GM23248 (cell line): ENCODE measurements at regions not wholly inside any gene's neighbourhood (a gene's known extent, or its start where the extent isn't known, plus 50 kb on each side); places are given as distances from the start of the nearest gene placed in this dataset.

ENCODE experiments used
- DNase-seq: peaks from one replicate; pipeline ENCODE4 v3.0.0-alpha.2; 2015
- H2AFZ ChIP-seq: fragments of 200-600 bp; sonication (generic); 2 replicates; pipeline ENCODE4 v1.6.1; 2016; ENCODE audit warnings: antibody characterized with exemption
- H3F3A ChIP-seq: fragments of 200-600 bp; sonication (generic); 2 replicates; pipeline ENCODE4 v1.6.1; 2016; ENCODE audit warnings: mild to moderate bottlenecking, antibody characterized with exemption, mixed run types; ENCODE audit not compliant: insufficient read depth
- H3K27ac ChIP-seq: fragments of 200-600 bp; sonication (generic); 2 replicates; pipeline ENCODE4 v1.5.1; 2016; ENCODE audit warnings: mild to moderate bottlenecking
- H3K27me3 ChIP-seq: fragments of 200-600 bp; sonication (generic); replicated peaks from 2 replicates; pipeline ENCODE4 v1.6.1; 2016; ENCODE audit warnings: mild to moderate bottlenecking; ENCODE audit not compliant: insufficient read depth
- H3K36me3 ChIP-seq: fragments of 200-600 bp; sonication (generic); 2 replicates; pipeline ENCODE4 v1.6.1; 2016; ENCODE audit warnings: low read depth, mild to moderate bottlenecking
- H3K4me1 ChIP-seq: fragments of 200-600 bp; sonication (generic); 2 replicates; pipeline ENCODE4 v1.6.1; 2016; ENCODE audit warnings: mild to moderate bottlenecking; ENCODE audit not compliant: insufficient read depth
- H3K4me2 ChIP-seq: fragments of 200-600 bp; sonication (generic); one replicate; pipeline ENCODE4 v1.6.1; 2016; ENCODE audit warnings: mild to moderate bottlenecking; ENCODE audit not compliant: unreplicated experiment
- H3K4me3 ChIP-seq: fragments of 200-600 bp; sonication (generic); 2 replicates; pipeline ENCODE4 v1.5.1; 2016; ENCODE audit warnings: mild to moderate bottlenecking
- H3K79me2 ChIP-seq: fragments of 200-600 bp; sonication (generic); 2 replicates; pipeline ENCODE4 v1.6.1; 2016; ENCODE audit warnings: mild to moderate bottlenecking; ENCODE audit not compliant: insufficient read depth
- H3K9ac ChIP-seq: fragments of 200-600 bp; sonication (generic); 2 replicates; pipeline ENCODE4 v1.6.1; 2016; ENCODE audit warnings: mild to moderate bottlenecking
- H3K9me2 ChIP-seq: fragments of 200-600 bp; sonication (generic); 2 replicates; pipeline ENCODE4 v1.6.1; 2016; ENCODE audit warnings: mixed run types, mild to moderate bottlenecking, moderate library complexity; ENCODE audit not compliant: insufficient read depth
- H3K9me3 ChIP-seq: fragments of 200-600 bp; sonication (generic); one replicate; pipeline ENCODE4 v1.6.1; 2017; ENCODE audit warnings: low read depth
- H4K20me1 ChIP-seq: fragments of 200-600 bp; sonication (generic); 2 replicates; pipeline ENCODE4 v1.6.0; 2016; ENCODE audit not compliant: insufficient read depth
- EZH2 ChIP-seq: fragments of 200-600 bp; sonication (generic); IDR thresholded peaks from 2 replicates; pipeline ENCODE4 v1.6.1; 2018; ENCODE audit warnings: antibody characterized with exemption, mild to moderate bottlenecking; ENCODE audit not compliant: insufficient read depth, poor library complexity, severe bottlenecking
- EZH2phosphoT487 ChIP-seq: fragments of 200-600 bp; sonication (generic); IDR thresholded peaks from 2 replicates; pipeline ENCODE4 v1.6.1; 2018; ENCODE audit warnings: antibody characterized with exemption, moderate library complexity, mild to moderate bottlenecking, low read depth; ENCODE audit not compliant: insufficient read depth
- WGBS, 2 experiments: methylation state at CpG; one replicate each; pipeline ENCODE4 v1.1.6; 2015 to 2017; ENCODE audit warnings: low lambda C conversion rate in 2 of 2, low coverage in 1 of 2; ENCODE audit errors: missing lambda C conversion rate in 2 of 2; 5-methylcytosine and 5-hydroxymethylcytosine counted together
- in situ Hi-C: fragments of 300-500 bp; cut with MboI; formaldehyde crosslinking; loops from 2 replicates; pipeline ENCODE4 v1.15.0; 2020

DNA sequence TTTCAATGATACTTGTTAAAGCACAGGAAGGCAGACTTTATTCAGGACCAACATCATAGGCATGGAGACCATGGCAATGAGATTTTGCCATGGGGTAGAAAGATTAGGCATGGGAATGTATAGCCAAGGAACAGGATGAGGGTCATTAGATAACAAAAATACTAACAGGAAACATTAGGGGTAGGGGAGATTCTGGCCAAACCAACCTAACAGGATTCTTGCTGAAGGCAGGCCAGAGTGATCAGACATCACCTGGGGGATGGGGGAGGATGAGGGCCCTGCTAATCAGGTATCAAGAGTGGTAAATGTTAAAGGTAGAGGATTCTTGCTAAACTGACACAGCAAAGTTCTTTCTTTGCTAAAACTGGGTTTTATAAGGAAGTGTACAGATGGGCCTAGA lies 481.8 kb downstream of the ETS1 start:
- Histone ChIP-seq H3F3A (no peaks in the 10 kb centered on the region), H4K20me1 (no peaks in the 10 kb centered on the region), H3K9me3 (no peaks in the 10 kb centered on the region), H3K9ac (no peak overlapping the region), H3K4me1 (no peaks in the 10 kb centered on the region), H3K4me3 (no peak overlapping the region), H3K27me3 (peaks cover 6% of the 10 kb centered on the region; the same call in 1 of the 2 replicates), H3K4me2 (no peak overlapping the region), H3K9me2 (no peaks in the 10 kb centered on the region), H3K36me3 (no peaks in the 10 kb centered on the region), H2AFZ (no peak overlapping the region), H3K79me2 (no peaks in the 10 kb centered on the region), H3K27ac (no peak overlapping the region)
- no peak for TF ChIP-seq EZH2phosphoT487
- in situ Hi-C loops = no loop called here
- no peak for DNase-seq

DNA sequence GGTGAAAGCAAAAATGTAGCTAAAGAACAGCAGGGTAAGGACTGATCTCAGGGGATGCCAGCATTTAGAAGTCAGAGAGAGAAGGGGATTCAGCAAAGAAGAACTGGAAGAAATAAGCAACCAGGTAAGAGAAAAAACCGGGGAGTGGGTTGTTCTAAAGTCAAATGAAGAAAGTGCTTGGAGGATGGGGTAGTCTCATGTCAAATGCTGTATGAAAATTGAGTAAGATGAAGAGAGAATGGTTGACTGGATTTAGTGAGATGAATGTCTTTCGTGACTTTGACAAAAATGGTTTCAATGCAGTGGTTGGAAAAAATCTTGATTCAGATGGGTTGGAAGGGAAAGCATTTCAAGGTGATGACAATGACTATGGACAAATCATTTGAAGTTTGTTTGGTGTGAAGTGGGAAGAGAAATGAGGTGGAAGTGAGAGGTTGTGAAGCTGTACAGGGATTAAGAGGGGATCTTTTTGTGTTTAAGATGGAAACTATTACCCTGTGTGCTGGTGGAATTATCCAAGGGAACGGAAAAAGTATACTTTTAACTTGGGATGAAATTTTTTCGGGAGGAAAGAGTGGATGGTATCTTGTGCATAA lies 484.0 kb downstream of the ETS1 start:
- in situ Hi-C loops = no loop called here
- no peak for TF ChIP-seq EZH2phosphoT487
- no peaks in the 10 kb centered on the region for H3F3A ChIP-seq
- H3K27ac ChIP-seq = no peak overlapping the region
- H3K36me3 ChIP-seq = no peaks in the 10 kb centered on the region
- H2AFZ ChIP-seq = no peak overlapping the region
- no peaks in the 10 kb centered on the region for H3K4me1 ChIP-seq
- no peaks in the 10 kb centered on the region for H4K20me1 ChIP-seq
- no peaks in the 10 kb centered on the region for H3K79me2 ChIP-seq
- no peaks in the 10 kb centered on the region for H3K9me3 ChIP-seq
- no peak overlapping the region for H3K4me2 ChIP-seq
- no peak overlapping the region for H3K9ac ChIP-seq
- no peak for DNase-seq
- H3K27me3 ChIP-seq = peaks cover 5% of the 10 kb centered on the region; the same call in 1 of the 2 replicates
- no peak overlapping the region for H3K4me3 ChIP-seq
- WGBS, 2 experiments = 54 to 63% methylated on average over 4 of the region's 4 CpGs
- H3K9me2 ChIP-seq = no peaks in the 10 kb centered on the region

DNA sequence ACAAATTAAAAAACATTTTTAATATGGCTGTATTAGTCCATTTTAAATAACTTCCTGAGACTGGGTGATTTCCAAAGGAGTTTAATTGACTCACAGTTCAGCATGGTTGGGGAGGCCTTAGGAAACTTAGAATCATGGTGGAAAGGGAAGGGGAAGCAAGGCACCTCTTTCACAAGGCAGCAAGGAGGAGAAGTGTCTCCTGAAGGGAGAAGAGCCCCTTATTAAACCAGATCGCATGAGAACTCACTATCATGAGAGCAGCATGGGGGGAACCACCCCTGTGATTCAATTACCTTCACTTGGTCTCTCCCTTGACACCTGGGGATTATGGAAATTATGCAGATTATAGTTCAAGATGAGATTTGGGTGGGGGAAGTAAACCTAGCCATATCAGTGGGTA lies 488.6 kb downstream of the ETS1 start:
- WGBS, 2 experiments = 81 to 87% methylated on average over 1 of the region's 1 CpG
- no peak overlapping the region for H3K4me2 ChIP-seq
- no peak overlapping the region for H3K4me3 ChIP-seq
- in situ Hi-C loops = no loop called here
- H3K9ac ChIP-seq = no peak overlapping the region
- DNase-seq = no peak
- no peaks in the 10 kb centered on the region for H4K20me1 ChIP-seq
- no peak for TF ChIP-seq EZH2
- no peak for TF ChIP-seq EZH2phosphoT487
- peaks cover 4% of the 10 kb centered on the region; the same call in 1 of the 2 replicates for H3K4me1 ChIP-seq
- no peaks in the 10 kb centered on the region for H3F3A ChIP-seq
- H3K9me2 ChIP-seq = no peaks in the 10 kb centered on the region
- no peaks in the 10 kb centered on the region for H3K36me3 ChIP-seq
- no peak overlapping the region for H2AFZ ChIP-seq
- H3K9me3 ChIP-seq = no peaks in the 10 kb centered on the region
- no peaks in the 10 kb centered on the region for H3K79me2 ChIP-seq
- no peak overlapping the region for H3K27ac ChIP-seq
- no peaks in the 10 kb centered on the region; the same call in 1 of the 2 replicates for H3K27me3 ChIP-seq

GRCh38 chr11:128095466-128095981 lies 491.8 kb downstream of the ETS1 start:
- Histone ChIP-seq H3K79me2 (no peaks in the 10 kb centered on the region), H3K4me2 (no peak overlapping the region), H3K4me3 (no peak overlapping the region), H3K9me3 (no peaks in the 10 kb centered on the region), H4K20me1 (no peaks in the 10 kb centered on the region), H3K9ac (no peak overlapping the region), H2AFZ (no peak overlapping the region), H3K27me3 (no peaks in the 10 kb centered on the region), H3F3A (no peaks in the 10 kb centered on the region), H3K27ac (peak overlapping the region; percentile 28), H3K36me3 (no peaks in the 10 kb centered on the region), H3K9me2 (no peaks in the 10 kb centered on the region), H3K4me1 (peaks cover 4% of the 10 kb centered on the region; the same call in 1 of the 2 replicates)
- in situ Hi-C loops = no loop called here
- DNase-seq = peak; percentile 83
- 28 to 54% methylated on average over 2 of the region's 2 CpGs for WGBS, 2 experiments
- TF ChIP-seq EZH2phosphoT487 (no peak), EZH2 (no peak)

- Histone ChIP-seq H3K4me1 (peaks cover 4% of the 10 kb centered on the region; the same call in 1 of the 2 replicates), H3K27me3 (no peaks in the 10 kb centered on the region), H3K36me3 (no peaks in the 10 kb centered on the region), H3K9ac (no peak overlapping the region), H3K4me2 (no peak overlapping the region), H3K79me2 (no peaks in the 10 kb centered on the region), H3F3A (no peaks in the 10 kb centered on the region), H3K27ac (no peak overlapping the region), H3K9me3 (peaks cover 7% of the 10 kb centered on the region), H4K20me1 (no peaks in the 10 kb centered on the region), H3K4me3 (no peak overlapping the region), H2AFZ (no peak overlapping the region), H3K9me2 (no peaks in the 10 kb centered on the region)
- TF ChIP-seq EZH2phosphoT487 = no peak
- TF ChIP-seq EZH2 = no peak
- in situ Hi-C loops = no loop called here
- no peak for DNase-seq
- 72 to 78% methylated on average over 2 of the region's 2 CpGs for whole genome bisulfite sequencing, 2 experiments
Observed at GRCh38 chr11:128093689-128094088, 493.7 kb downstream of the ETS1 start.
